GM04504 (cell line): ENCODE measurements at regions not wholly inside any gene's neighbourhood (a gene's known extent, or its start where the extent isn't known, plus 50 kb on each side); places are given as distances from the start of the nearest gene placed in this dataset.
"Not testable (repeated sequence)": the region's sequence is repeated elsewhere in the genome, so short reads cannot be mapped to it uniquely, and the experiment has no call there.

Experiments
- DNase-seq: peaks from one replicate; pipeline ENCODE4 v3.0.0-alpha.2; 2012; ENCODE audit warnings: low read depth

DNA sequence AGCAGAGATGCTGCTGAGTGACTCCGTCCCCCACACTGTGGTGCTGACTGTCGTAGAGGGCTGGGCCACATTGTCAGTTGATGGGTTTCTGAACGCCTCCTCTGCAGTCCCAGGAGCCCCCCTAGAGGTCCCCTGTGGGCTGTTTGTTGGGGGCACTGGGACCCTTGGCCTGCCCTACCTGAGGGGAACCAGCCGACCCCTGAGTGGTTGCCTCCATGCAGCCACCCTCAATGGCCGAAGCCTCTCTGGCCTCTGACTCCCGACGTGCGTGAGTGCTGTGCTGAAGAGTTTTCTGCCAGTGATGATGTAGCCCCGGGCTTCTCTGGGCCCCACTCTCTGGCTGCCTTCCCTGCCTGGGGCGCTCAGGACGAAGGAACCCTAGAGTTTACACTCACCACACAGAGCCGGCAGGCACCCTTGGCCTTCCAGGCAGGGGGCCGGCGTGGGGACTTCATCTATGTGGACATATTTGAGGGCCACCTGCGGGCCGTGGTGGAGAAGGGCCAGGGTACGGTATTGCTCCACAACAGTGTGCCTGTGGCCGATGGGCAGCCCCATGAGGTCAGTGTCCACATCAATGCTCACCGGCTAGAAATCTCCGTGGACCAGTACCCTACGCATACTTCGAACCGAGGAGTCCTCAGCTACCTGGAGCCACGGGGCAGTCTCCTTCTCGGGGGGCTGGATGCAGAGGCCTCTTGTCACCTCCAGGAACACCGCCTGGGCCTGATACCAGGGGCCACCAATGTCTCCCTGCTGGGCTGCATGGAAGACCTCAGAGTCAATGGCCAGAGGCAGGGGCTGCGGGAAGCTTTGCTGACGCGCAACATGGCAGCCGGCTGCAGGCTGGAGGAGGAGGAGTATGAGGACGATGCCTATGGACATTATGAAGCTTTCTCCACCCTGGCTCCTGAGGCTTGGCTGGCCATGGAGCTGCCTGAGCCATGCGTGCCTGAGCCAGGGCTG, 181.1 kb downstream of the TBC1D2B start:
- DNase-seq = not testable (repeated sequence)

DNA sequence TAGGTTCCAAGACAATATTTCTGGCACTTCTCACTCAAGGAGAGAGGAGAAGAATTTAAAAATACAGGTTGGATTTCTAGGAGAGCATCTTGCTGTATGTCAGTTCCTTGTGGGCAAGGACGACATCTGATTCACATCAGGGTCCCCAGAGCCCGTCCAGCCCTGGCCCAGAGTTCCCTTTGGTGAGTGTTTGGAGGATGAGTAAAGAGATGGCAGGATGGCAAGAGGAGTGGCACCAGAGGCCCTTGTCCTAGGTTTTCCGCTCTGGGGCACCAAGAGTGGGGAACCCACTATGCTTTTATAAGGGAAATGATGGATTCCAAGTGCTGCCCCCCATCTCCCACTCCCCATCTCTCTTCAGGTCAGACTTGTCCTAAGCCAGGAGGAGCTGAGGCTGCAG, 181.8 kb downstream of the TBC1D2B start:
- DNase-seq = no peak

DNA sequence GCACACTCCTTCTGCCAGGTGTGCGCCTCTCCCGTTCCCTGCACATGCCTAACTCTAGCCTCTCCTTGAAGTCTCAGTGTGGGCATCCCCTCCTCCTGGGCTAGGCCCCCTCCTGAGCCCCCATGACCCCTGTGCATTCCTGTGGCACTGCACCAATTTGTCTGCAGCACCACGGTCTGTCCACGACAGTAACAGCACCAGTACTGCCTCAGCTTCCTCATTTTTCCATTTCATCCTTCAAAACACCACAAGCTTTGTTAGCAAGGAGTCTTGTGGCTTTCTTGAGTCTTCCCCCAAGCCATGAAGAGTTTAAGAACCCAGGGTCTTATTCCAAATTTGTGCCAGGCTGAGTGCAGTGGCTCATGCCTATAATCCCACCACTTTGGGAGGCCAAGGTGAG, 182.4 kb downstream of the TBC1D2B start:
- DNase-seq = not testable (repeated sequence)

DNA sequence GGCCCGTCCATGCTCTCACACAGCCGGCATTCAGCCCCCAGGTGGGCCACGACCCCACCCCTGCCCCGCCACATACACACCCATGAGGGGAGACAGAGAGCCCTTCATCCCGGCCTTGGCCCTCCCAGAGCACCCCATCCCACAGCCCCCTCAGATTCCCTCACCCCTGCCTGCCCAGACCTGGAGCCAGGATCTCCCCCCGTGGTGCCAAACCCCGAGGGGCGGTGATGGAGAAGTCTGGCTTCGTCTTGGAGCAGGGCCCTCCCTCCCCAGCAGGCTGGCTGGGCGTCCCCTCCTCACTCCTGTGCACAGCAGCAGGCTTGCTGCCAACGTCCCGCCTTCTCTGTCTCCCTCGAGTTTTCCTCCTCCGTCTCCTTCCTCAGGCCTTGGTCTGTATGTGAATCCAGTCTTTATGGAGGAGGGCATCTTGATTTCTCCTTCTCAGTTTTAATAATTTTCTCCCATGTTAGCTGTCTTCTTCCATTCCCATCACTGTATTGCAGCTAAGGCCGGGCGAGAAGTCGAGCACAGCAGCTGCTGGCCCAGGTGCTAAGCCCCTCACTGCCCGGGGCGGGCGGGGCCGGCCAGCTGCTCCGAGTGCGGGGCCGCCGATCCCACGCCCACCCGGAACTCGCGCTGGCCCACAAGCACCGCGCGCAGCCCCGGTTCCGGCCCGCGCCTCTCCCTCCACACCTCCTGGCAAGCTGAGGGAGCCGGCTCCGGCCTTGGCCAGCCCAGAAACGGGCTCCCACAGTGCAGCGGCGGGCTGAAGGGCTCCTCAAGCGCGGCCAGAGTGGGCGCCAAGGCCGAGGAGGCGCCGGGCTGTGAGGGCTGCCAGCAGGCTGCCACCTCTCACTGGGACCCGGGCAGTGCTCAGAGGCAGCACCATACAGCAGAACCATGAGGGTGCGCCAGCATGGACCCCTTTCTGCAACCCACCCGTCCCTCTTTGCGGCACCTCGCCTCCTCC, 183.6 kb downstream of the TBC1D2B start:
- DNase-seq = not testable (repeated sequence)

DNA sequence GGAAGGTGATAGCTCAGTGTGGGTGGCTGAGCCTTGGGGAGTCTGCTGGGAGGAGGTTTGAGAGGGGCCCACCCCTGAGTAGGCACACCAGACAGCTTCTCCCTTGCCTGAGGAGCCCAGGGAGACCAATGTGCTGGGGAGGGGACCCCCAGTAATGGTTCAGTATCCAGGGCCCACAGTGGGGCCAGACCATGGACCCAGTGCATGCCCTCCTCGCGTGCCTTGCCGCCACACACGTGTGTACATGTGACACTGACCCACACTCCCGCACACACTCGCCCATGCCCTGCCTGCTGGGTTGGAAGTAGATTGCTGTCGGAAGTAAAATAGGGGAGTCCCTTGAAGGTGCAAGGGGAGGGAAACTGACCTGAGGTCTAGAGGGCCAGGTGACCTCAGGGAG, 184.3 kb downstream of the TBC1D2B start:
- DNase-seq = not testable (repeated sequence)

DNA sequence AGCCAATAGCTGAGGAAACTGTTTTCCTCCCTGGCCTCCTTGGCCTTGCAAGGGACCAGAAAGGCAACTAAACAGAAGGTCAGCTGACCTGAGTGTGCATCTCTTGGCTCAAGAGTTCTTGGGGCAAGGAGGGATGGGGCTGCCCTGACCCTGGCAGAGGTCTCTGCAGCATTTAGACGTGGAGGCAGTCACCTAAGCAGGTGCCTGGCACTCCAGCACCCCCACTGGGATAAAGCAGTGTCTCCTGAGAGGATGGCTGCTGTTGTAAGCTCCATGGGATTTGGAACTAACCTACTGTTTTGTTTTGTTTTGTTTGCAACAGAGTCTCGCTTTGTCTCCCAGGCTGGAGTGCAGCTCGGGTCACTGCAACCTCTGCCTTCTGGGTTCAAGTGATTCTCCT, 185.2 kb downstream of the TBC1D2B start:
- no peak for DNase-seq

DNA sequence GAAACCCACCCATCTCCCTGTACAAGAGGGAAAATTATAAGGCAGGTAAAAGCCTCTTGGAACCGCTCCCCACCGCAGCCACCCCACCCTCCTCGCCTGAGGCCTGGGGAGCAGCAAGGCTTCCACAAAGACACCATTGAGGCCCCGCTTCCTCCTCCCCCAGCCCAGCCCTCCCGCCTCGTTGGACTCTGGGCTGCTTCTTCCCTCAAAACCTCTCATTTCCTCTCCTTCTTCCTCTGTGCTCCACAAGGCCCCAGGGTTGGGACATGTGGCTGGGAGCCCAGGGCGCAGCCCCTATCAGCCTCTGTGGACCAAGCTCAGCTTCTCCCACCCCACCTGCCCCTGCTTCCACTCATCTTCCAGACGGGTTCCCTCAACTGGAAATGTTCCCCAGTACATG, 185.6 kb downstream of the TBC1D2B start:
- DNase-seq = not testable (repeated sequence)

DNA sequence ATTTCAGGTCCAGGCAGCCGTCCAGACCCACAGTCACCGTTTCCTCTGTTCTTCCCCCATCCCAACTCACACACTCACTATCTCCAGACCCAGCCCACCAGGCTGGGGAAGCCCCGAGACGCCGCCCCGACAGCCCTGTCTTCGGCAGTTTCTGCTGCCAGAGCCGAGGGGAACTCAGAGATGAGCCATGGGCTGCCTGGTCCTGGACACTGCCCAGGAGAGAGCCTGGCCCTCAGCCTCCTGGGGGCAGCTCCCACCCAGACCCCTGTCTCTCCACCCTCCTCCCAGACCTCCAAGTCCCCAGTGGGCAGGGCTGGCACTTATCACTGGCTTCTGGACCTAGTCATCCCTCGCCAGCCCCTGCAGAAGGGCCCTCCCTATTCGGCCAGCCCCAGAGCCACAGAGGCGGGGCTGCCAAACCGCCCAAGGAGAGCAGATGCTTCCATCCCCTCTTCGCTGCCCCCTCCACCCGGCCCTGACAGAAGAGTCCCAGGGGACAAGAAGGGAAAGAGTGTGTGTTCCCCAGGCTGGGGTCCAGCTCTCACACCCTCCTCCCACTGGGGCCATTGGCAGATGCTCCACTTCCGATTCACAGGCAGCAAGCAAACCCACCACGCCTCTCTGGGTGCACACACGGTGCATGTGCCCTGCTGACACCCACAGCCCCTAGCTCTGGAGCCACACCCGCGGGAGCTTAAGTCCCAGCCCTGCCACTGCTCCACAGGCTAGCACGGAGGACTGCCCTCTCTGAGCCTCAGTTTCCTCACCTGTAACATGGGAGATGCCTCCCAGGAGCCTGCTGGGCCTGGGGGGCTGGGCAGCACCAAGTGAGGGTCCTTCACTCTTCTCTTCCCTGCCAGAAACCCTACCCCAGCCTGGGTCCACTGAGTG, 186.4 kb downstream of the TBC1D2B start:
- DNase-seq = not testable (repeated sequence)

DNA sequence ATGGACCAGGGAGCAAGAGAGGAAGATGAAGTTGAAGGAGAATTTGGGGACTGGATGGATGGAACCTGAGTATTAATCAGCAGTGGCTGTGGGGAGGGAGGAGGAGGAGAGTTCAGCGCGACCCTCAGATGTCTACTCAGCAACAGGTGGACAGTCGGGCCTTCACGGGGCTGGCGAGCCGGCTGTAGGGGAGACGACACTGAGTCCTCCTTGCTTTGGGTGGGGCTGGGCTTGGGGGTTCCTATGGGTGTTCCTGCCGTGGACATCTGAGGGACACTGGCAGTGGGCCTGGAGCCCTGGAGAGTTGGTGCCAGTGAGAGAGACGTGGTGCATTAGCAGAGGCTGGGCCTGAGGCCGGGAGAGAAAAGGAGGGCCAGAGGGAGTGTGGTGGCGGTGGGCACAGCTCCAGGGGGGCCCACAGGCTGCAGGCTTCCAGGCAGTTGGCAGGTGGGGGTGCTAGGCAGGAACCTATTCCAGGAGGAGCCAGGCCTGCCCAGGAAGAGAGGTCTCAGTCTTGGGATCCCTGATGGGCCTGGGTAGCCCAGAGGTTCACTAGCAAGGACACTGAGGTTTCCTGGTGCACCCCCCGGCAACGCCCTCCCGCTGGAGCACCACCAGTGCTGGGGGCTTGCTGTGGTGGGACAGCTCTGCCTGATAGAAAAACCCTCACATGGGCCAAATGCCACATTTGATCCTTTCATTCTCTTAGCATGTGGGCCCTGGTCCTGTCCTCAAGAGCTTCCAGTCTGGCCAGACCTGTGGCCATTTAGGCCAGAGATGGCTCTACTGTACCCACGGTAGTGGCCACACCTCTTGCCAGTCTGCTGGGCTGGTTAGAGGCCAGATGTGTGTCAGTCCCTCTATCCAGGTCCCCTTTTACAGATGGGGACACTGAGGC, 187.4 kb downstream of the TBC1D2B start:
- not testable (repeated sequence) for DNase-seq

DNA sequence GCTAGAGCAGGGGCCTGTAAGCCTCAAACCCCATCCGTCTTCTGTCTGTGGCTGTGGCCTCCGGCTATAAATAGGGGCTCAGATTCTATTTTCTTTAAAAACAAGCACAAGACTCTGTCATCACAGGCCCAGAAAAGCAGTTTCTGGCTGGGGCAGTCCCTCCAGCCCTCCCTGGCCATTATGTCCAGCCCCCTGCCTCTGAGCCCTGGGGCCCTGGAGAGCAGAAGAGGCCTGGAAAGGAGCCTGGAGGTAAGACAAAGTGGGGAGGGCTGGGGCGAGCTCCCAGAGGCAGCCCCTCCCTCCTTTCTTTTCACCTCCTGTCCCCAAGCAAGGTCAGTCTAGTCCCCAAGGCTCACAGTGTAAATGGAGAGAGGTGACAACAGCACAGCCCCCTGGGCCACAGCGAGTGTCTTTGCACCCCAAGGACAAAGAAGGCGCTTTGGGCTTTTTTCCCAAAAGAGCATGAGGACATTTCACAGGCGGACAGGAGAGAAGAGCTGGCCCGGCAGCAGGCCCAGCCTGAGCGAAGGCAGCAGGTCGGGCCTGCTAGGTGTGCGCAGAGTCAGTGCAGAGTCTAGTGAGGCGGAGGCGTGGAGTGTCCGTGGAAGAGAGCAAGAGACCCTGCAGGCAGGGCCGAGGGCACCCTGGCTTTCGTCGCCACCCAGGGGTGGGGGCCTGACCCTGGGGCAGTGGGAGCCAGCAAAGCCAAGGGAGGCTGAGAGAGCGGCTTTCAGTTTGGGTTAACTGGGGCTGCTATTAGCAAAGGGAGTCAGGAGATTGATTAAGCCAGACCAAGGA, 188.3 kb downstream of the TBC1D2B start:
- no peak for DNase-seq

DNA sequence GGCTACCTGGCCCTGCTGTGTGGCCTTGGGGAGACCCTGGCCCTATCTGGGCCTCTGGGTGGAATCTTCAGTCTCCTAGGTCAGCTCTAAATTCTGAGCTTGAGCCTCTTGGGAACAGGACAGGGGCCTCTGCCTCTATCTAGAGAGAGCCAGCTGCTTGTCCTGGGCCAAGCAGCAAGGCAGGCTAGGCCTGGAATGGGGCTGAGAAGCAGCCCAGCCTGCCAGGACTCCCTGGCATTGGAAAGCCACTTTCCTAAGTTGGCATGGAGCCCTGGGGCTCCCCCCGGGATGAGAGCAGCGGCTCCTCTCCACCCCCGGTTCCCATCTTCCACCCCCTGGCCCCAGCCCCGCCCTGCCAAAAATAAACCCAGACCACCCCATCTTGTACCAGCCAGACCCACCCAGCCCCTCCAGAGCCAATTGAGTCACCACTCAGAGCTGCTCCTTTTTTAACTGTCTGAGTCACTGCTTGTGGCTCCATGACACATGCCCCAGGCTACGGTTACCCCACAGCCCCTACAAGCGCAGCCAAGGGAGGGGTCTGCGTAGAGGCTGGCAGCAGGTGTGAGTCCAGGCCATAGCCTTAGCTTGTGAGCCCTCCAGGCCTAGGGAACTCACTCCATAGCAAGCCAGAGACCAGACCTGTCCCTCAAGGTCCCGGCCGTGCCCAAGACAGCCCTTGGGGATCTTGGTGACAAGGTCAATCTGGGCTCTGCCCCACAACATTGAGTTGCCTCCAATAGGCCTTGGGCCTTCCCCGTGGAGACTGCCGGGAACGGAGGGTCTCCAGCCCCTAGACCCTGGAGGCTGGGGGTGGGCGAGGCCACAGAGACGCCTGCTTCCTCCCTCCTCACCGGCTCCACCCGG, 189.7 kb downstream of the TBC1D2B start:
- DNase-seq = not testable (repeated sequence)

DNA sequence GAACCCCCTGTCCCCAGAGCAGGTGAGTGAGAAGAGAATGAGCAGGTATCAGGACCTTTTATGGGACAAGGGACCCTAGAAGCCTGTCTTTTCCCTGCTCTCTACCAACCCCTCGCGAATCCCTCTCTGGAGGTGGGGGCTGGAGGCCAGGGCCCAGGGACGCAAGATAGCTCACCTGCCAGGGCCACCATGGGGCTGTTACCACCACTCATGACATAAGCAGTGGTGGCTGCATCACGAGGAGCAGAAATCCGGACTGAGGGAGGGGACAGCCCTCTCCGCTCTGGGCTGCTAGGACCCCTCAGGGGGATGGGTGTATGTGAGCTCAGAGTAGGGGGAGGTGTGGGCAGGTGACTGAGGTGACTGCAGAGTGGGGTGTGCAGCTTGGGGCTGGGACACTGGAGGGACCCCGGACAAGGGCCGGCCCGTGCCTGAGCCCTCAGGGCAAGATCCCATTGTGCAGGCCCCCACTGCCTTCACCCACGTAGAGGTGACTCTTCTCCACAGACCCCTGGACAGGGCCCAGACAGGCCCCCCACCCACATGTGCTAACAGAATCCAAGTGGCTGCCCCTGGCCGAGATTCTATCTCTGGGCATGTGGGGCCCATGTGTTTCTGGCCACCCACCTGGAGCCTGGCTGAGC, 190.6 kb downstream of the TBC1D2B start:
- DNase-seq = no peak

DNA sequence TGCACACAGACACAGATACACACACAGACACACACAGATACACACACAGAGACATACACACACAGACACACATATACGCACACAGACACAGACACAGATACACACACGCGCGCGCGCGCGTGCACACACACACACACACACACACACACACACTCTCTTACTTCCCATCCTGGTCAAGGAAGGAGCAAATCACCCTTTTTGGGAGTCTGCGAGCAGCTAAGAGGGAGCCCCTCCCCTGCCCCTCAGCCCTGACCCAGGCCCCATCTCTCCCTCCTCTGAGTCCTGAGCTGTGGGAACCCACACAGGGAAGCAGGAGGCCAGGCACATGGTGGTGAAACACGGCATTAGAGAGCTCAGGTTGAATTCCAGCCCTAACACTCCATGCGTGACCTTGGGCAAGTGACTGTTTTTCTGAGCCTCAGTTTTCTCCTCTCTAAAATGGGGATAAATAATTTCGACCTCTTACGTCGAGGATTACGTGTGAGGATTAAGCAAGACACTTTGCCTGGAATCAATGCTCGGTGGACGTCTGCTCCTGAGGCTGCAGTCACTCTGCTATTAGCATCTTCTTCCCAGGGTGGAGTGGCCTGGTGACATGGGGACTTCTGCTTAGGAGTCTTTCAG, 191.5 kb downstream of the TBC1D2B start:
- DNase-seq = not testable (repeated sequence)

DNA sequence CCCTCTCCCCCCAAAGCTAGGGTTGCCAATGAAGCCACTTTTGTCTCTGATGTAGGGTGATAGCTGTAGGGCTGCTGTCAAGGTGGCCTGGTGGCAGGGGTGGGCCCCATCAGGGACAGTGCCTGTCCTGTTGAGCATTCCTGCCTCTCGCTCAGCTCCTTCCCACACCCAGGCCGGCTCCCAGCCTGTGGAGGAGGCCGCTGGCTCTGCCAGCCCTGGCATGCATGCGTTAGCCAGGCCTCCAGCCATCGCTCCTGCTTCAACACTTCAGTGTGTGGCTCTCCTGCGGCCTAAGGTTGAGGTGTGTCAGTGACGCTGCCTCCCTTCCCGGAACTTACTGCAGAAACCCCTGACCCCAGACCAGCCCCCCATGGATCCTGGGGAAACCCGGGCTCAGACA, 194.5 kb downstream of the TBC1D2B start:
- not testable (repeated sequence) for DNase-seq

DNA sequence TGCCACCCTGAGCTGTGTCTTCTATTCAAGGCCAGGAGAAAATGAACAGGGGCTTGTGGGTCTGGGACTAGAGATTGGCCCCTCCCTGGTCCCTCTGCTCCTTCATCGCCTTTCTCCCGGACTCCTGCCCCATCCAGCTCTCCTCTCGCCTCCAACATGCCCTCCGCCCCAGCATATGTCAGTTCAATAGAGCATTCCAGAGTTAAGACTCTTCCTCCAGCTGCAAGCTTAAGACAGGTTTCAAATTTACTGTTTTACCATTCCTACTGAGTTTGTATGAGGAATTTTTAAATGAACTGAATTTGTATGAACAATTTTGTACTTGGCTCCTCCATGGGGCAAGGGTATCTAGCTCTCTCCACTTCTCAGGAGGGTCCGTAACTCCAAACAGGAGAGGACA, 195.6 kb downstream of the TBC1D2B start:
- DNase-seq = no peak

DNA sequence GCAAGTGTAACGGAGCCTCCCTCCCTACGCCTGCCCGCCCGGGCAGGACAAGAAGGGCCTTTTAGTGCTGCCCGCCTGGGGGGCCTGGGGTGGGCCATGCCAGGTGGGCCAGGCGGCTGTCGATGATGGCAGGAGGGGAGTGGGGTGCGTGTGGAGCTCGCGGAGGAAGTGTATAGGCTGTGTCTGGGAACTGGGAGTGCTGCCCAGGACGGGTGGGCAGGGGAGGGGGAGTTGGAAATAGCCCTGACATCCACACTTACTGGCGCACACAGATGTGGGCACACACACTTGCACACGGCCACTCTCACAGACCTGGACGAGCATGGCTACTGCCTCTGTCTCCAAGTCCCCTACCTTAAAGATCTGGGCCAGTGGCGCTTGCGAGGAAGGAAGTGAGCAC, 196.0 kb downstream of the TBC1D2B start:
- not testable (repeated sequence) for DNase-seq

DNA sequence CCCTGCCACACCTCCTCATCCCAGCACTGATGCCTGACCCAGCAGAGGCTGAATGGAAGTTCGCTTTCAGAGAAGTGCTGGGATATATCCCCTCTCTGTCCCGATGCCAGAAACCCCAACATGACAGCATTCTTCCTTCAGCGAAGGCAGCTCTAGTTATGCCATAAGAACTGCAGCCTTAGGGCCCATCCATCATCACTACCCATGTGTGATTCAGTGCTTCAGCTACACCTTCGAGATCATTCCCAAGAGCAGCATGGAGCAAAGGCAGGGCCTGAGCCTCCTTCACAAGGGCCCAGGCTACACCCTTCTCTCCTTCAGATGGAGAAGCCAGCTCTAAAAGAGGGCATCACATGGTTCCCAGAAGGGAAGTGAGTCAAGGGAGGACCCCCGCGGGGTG, 198.0 kb downstream of the TBC1D2B start:
- DNase-seq = not testable (repeated sequence)
